ENCODE measurements at regions not wholly inside any gene's neighbourhood (a gene's known extent, or its start where the extent isn't known, plus 50 kb on each side); places are given as distances from the start of the nearest gene placed in this dataset.
A peak's percentile ranks its signal among the peaks of the same experiment; 100 is the strongest.
"Not testable (repeated sequence)": the region's sequence is repeated elsewhere in the genome, so short reads cannot be mapped to it uniquely, and the experiment has no call there.

DNA sequence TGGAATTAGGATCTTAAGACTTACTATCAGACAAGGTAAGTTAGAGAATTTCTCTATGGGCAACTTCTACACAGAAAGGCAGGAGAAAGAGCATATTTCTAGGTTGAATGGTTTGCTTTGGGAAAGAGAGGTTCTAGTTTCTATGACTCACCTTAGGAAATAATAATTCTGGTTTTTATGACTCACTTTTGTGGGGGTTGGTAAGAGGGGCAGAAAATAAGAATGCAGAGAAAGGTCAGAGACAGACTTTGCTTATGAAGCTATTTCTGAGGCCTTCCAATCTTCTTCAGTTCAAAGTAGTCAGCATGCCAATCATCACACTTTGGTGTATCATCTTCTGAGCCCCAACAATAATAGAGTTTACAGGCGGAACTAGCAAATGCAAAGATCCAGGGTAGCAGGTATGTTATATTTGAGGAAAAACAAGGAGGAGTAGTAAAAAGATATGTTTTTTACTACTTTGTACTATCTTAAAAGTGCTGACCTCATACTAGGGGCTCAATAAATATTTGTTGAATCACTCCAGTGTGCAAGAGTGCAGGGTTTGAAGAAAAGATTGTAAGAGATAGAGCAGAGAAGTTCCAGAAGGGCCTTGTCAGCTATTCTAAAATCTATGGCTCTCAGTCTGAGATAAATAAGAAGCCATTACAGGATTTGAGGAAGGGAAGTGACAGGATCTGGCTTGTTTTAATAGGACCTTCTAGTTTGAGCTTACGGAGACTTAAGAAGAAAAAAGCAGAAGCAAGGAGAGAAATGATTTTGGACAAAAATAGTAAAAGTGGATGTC, 56.7 kb upstream of the LRFN5 start:
- DNase-seq (ENCODE audit: low read depth), result peak; percentile 62
- H3K4me3 ChIP-seq (replicated peaks; ENCODE audit: low read depth, low read length), result no peak overlapping the region
- TF ChIP-seq, protein P1, sequence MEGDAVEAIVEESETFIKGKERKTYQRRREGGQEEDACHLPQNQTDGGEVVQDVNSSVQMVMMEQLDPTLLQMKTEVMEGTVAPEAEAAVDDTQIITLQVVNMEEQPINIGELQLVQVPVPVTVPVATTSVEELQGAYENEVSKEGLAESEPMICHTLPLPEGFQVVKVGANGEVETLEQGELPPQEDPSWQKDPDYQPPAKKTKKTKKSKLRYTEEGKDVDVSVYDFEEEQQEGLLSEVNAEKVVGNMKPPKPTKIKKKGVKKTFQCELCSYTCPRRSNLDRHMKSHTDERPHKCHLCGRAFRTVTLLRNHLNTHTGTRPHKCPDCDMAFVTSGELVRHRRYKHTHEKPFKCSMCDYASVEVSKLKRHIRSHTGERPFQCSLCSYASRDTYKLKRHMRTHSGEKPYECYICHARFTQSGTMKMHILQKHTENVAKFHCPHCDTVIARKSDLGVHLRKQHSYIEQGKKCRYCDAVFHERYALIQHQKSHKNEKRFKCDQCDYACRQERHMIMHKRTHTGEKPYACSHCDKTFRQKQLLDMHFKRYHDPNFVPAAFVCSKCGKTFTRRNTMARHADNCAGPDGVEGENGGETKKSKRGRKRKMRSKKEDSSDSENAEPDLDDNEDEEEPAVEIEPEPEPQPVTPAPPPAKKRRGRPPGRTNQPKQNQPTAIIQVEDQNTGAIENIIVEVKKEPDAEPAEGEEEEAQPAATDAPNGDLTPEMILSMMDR (IDR thresholded peaks at IDR 0.05; ENCODE audit: low read length, missing control alignments), result no peak

DNA sequence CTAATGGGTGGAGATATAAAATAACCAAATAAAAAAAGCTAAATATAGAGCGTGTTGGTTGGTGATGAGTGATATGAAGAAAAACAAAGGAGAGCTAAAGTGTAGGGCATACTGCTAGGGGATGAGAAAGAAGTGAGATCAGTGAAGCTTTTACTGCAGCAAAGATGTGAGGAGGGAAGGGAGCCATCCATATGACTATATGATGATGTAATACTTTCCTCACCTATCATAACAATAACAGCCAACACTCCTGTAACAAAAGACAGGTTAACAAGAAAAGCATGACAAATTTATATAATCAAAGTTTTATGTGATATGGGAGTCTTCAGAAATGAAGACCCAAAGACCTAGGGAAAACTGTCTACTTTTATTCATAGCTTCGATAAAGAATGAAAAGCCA, 57.4 kb upstream of the LRFN5 start:
- TF ChIP-seq, protein P1 (IDR thresholded peaks at IDR 0.05; ENCODE audit: low read length, missing control alignments), result no peak
- no peak overlapping the region for H3K4me3 ChIP-seq (replicated peaks; ENCODE audit: low read depth, low read length)
- DNase-seq (ENCODE audit: low read depth), result no peak

DNA sequence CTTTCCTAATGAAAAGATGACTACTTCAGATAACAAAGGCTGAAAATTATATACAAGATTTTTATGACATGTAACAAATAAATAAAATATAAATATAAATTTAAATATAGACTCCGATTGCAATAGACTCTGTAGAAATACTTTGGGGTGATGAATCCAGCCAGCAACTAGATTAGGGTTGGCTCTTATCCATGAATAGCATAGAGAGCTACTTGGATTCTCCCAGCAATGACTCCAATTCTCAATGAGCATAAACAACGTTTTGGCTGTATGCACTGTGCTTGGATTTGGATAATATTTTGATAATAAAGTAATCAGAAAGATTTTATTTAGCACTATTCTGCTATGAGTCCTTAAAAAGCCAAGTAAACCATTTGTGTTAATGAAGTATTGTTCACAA, 58.0 kb upstream of the LRFN5 start:
- DNase-seq (ENCODE audit: low read depth), result peak; percentile 52
- H3K4me3 ChIP-seq (replicated peaks; ENCODE audit: low read depth, low read length), result no peak overlapping the region
- TF ChIP-seq, protein P1 (IDR thresholded peaks at IDR 0.05; ENCODE audit: low read length, missing control alignments), result no peak

DNA sequence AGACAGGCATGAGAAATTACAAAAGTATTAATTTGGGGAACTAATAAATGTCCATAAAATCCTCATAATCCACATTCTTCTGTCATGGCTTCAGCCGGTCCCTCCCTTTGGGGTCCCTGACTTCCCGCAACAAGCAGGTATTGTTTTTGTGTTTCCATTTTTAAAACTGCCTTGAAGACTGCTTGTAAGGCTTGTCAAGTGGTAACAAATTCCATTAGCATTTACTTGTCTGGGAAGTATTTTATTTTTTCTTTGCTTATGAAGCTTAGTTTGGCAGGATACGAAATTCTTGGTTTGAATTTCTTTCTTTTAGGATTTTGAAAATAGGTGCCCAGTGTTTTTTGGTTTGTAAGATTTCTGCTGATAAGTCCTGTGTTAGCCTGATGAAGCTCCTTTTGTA, 65.3 kb upstream of the LRFN5 start:
- no peak for DNase-seq (ENCODE audit: low read depth)
- H3K4me3 ChIP-seq (replicated peaks; ENCODE audit: low read depth, low read length), result no peak overlapping the region

DNA sequence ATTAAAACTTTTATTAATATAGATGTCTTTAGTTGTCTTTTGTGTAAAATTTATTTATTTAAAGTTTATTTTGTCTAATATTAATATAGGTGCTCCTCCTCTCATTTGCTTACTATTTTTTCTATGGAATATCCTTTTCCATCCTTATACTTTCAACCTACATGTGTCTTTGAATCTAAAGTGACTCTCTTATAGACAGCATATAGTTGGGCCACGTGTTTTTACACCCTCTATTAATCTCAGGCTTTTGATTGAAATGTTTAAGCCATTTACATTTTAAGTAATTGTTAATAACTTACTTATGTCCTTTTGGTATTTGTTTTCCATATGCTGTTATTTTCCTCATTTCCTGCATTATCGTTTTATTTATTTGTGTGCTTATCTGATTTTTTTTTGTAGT, 74.4 kb upstream of the LRFN5 start:
- TF ChIP-seq, protein P1 (IDR thresholded peaks at IDR 0.05; ENCODE audit: low read length, missing control alignments), result no peak
- H3K4me3 ChIP-seq (replicated peaks; ENCODE audit: low read depth, low read length), result no peak overlapping the region
- DNase-seq (ENCODE audit: low read depth), result no peak

More for the DNA sequence above, 65.3 kb upstream of the LRFN5 start:
- TF ChIP-seq, protein P1 (IDR thresholded peaks at IDR 0.05; ENCODE audit: low read length, missing control alignments), result no peak

DNA sequence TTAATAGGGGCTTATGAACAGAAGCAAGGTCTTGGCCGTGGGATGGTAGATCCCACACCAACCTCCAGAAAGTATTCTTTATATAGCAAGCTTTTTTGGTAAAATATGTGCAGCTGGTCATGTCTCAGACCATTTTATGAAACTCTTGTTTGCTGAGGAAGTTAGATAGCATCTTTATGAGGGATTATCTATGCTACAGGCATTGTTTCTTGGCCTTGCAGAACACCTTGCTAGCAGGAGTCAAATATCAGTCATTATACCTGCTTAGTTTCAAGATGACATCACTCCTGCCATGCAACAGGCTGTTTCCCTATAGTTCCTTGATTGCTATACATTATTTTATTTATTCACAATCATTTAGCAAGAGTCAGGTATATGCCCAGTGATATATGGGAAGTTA, 84.8 kb upstream of the LRFN5 start:
- TF ChIP-seq, protein P1 (IDR thresholded peaks at IDR 0.05; ENCODE audit: low read length, missing control alignments), result no peak
- no peak for DNase-seq (ENCODE audit: low read depth)
- H3K4me3 ChIP-seq (replicated peaks; ENCODE audit: low read depth, low read length), result no peak overlapping the region

DNA sequence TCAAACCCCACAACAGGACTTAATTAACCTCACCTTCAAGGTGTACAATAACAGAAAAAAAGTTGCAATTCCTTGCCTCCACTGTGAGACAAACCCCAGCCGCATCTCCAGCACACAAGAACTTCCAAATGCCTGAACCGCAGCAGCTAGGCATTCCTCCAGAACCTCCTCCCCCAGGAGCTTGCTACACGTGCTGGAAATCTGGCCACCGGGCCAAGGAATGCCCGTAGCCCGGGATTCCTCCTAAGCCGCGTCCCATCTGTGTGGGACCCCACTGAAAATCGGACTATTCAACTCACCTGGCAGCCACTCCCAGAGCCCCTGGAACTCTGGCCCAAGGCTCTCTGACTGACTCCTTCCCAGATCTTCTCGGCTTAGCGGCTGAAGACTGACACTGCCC, 88.6 kb upstream of the LRFN5 start:
- not testable (repeated sequence) for H3K4me3 ChIP-seq (replicated peaks; ENCODE audit: low read depth, low read length); DNase-seq (ENCODE audit: low read depth)
